ENCODE measurements at regions not wholly inside any gene's neighbourhood (a gene's known extent, or its start where the extent isn't known, plus 50 kb on each side); places are given as distances from the start of the nearest gene placed in this dataset.
"Not testable (repeated sequence)": the region's sequence is repeated elsewhere in the genome, so short reads cannot be mapped to it uniquely, and the experiment has no call there.

- Mint-ChIP-seq H3K9me3 (peaks cover 0 to 6% (median 3%) of the 10 kb centered on the region in 8 donors), H3K36me3 (no peaks in the 10 kb centered on the region), H3K27me3 (no peaks in the 10 kb centered on the region), H3K4me3 (no peak overlapping the region), H3K4me1 (no peaks in the 10 kb centered on the region), H3K27ac (no peak overlapping the region)
- Histone ChIP-seq H3K27ac (ENCODE audit: low read depth, low read length) (no peak overlapping the region), H3K27me3 (ENCODE audit: insufficient read depth, low read length) (no peaks in the 10 kb centered on the region), H3K4me3 (ENCODE audit: low read length in 2 of 2) (no peak overlapping the region), H3K9me3 (ENCODE audit: control insufficient read depth in 1 of 2, low read length in 2 of 2) (no peaks in the 10 kb centered on the region), H3K4me1 (ENCODE audit: insufficient read depth, low read length) (no peaks in the 10 kb centered on the region), H3K36me3 (ENCODE audit: insufficient read depth, low read length) (no peaks in the 10 kb centered on the region)
- intact Hi-C loops (cut with micrococcal nuclease): no loop called here
- ChIA-PET CTCF (ENCODE audit: partially characterized antibody) (no interaction called here), POLR2A (ENCODE audit: partially characterized antibody) (no interaction called here)
- DNase-seq: no peak
These were observed 584.1 kb downstream of the TFAP2A start for GRCh38 chr6:9830808-9831207.

- H3K36me3 ChIP-seq (ENCODE audit: insufficient read depth, low read length): no peaks in the 10 kb centered on the region
- DNase-seq: no peak
- Mint-ChIP-seq H3K27me3 (peaks cover 0 to 2% of the 10 kb centered on the region in 2 donors), H3K9me3 (peaks cover 0 to 10% (median 1%) of the 10 kb centered on the region in 8 donors), H3K36me3 (no peaks in the 10 kb centered on the region), H3K4me1 (no peaks in the 10 kb centered on the region), H3K27ac (no peak overlapping the region), H3K4me3 (no peak overlapping the region)
- H3K27me3 ChIP-seq (ENCODE audit: insufficient read depth, low read length): no peaks in the 10 kb centered on the region
- ChIA-PET CTCF (ENCODE audit: partially characterized antibody) (no interaction called here), POLR2A (ENCODE audit: partially characterized antibody) (no interaction called here)
- intact Hi-C loops (cut with micrococcal nuclease): no loop called here
- no peaks in the 10 kb centered on the region for H3K4me1 ChIP-seq (ENCODE audit: insufficient read depth, low read length)
- no peak overlapping the region for H3K27ac ChIP-seq (ENCODE audit: low read depth, low read length)
- no peaks in the 10 kb centered on the region for H3K9me3 ChIP-seq (ENCODE audit: control insufficient read depth in 1 of 2, low read length in 2 of 2)
- no peak overlapping the region for H3K4me3 ChIP-seq (ENCODE audit: low read length in 2 of 2)
These were observed 589.3 kb downstream of the TFAP2A start for GRCh38 chr6:9825526-9825925.

- H3K4me1 ChIP-seq (ENCODE audit: insufficient read depth, low read length); H3K36me3 ChIP-seq (ENCODE audit: insufficient read depth, low read length); H3K36me3 Mint-ChIP-seq; H3K9me3 ChIP-seq (ENCODE audit: control insufficient read depth in 1 of 2, low read length in 2 of 2); POLR2A ChIA-PET (ENCODE audit: partially characterized antibody); H3K27me3 ChIP-seq (ENCODE audit: insufficient read depth, low read length); H3K4me1 Mint-ChIP-seq; intact Hi-C loops (cut with micrococcal nuclease); CTCF ChIA-PET (ENCODE audit: partially characterized antibody); H3K27ac Mint-ChIP-seq; H3K27me3 Mint-ChIP-seq; H3K4me3 Mint-ChIP-seq; H3K27ac ChIP-seq (ENCODE audit: low read depth, low read length); DNase-seq; H3K4me3 ChIP-seq (ENCODE audit: low read length in 2 of 2); H3K9me3 Mint-ChIP-seq: not testable (repeated sequence)
These were observed 604.1 kb downstream of the TFAP2A start for GRCh38 chr6:9810727-9811126.

- no peaks in the 10 kb centered on the region for H3K27me3 ChIP-seq (ENCODE audit: insufficient read depth, low read length)
- Mint-ChIP-seq H3K36me3 (no peaks in the 10 kb centered on the region), H3K27ac (no peak overlapping the region), H3K27me3 (no peaks in the 10 kb centered on the region), H3K9me3 (peaks cover 0 to 8% (median 4%) of the 10 kb centered on the region in 8 donors), H3K4me3 (no peak overlapping the region), H3K4me1 (no peaks in the 10 kb centered on the region)
- H3K27ac ChIP-seq (ENCODE audit: low read depth, low read length): no peak overlapping the region
- CTCF ChIA-PET (ENCODE audit: partially characterized antibody): no interaction called here
- H3K4me3 ChIP-seq (ENCODE audit: low read length in 2 of 2): no peak overlapping the region
- H3K36me3 ChIP-seq (ENCODE audit: insufficient read depth, low read length): no peaks in the 10 kb centered on the region
- intact Hi-C loops (cut with micrococcal nuclease): no loop called here
- POLR2A ChIA-PET (ENCODE audit: partially characterized antibody): no interaction called here
- no peaks in the 10 kb centered on the region for H3K9me3 ChIP-seq (ENCODE audit: control insufficient read depth in 1 of 2, low read length in 2 of 2)
- no peaks in the 10 kb centered on the region for H3K4me1 ChIP-seq (ENCODE audit: insufficient read depth, low read length)
- no peak for DNase-seq
These were observed 604.6 kb downstream of the TFAP2A start for GRCh38 chr6:9810286-9810685.

- Histone ChIP-seq H3K9me3 (ENCODE audit: control insufficient read depth in 1 of 2, low read length in 2 of 2) (no peaks in the 10 kb centered on the region), H3K4me1 (ENCODE audit: insufficient read depth, low read length) (no peaks in the 10 kb centered on the region), H3K27me3 (ENCODE audit: insufficient read depth, low read length) (no peaks in the 10 kb centered on the region), H3K36me3 (ENCODE audit: insufficient read depth, low read length) (no peaks in the 10 kb centered on the region), H3K4me3 (ENCODE audit: low read length in 2 of 2) (no peak overlapping the region), H3K27ac (ENCODE audit: low read depth, low read length) (no peak overlapping the region)
- no peaks in the 10 kb centered on the region for H3K27me3 Mint-ChIP-seq
- H3K27ac Mint-ChIP-seq: no peak overlapping the region
- H3K9me3 Mint-ChIP-seq: peaks cover 3 to 12% (median 5%) of the 10 kb centered on the region in 8 donors
- ChIA-PET POLR2A (ENCODE audit: partially characterized antibody) (no interaction called here), CTCF (ENCODE audit: partially characterized antibody) (no interaction called here)
- intact Hi-C loops (cut with micrococcal nuclease): no loop called here
- H3K36me3 Mint-ChIP-seq: no peaks in the 10 kb centered on the region
- no peak overlapping the region for H3K4me3 Mint-ChIP-seq
- no peaks in the 10 kb centered on the region for H3K4me1 Mint-ChIP-seq
- no peak for DNase-seq
These were observed 608.7 kb downstream of the TFAP2A start for GRCh38 chr6:9806195-9806594.

- Histone ChIP-seq H3K27ac (ENCODE audit: low read depth, low read length) (no peak overlapping the region), H3K4me1 (ENCODE audit: insufficient read depth, low read length) (no peaks in the 10 kb centered on the region), H3K9me3 (ENCODE audit: control insufficient read depth in 1 of 2, low read length in 2 of 2) (no peaks in the 10 kb centered on the region), H3K4me3 (ENCODE audit: low read length in 2 of 2) (no peak overlapping the region), H3K27me3 (ENCODE audit: insufficient read depth, low read length) (no peaks in the 10 kb centered on the region), H3K36me3 (ENCODE audit: insufficient read depth, low read length) (no peaks in the 10 kb centered on the region)
- Mint-ChIP-seq H3K9me3 (peaks cover 3 to 12% (median 6%) of the 10 kb centered on the region in 8 donors), H3K4me1 (no peaks in the 10 kb centered on the region), H3K4me3 (no peak overlapping the region), H3K36me3 (no peaks in the 10 kb centered on the region), H3K27ac (no peak overlapping the region), H3K27me3 (no peaks in the 10 kb centered on the region)
- ChIA-PET POLR2A (ENCODE audit: partially characterized antibody) (no interaction called here), CTCF (ENCODE audit: partially characterized antibody) (no interaction called here)
- DNase-seq: no peak
- intact Hi-C loops (cut with micrococcal nuclease): no loop called here
These were observed 613.6 kb downstream of the TFAP2A start for GRCh38 chr6:9801249-9801754.

- H3K36me3 ChIP-seq (ENCODE audit: insufficient read depth, low read length): no peaks in the 10 kb centered on the region
- ChIA-PET CTCF (ENCODE audit: partially characterized antibody) (no interaction called here), POLR2A (ENCODE audit: partially characterized antibody) (no interaction called here)
- no peaks in the 10 kb centered on the region for H3K4me1 Mint-ChIP-seq
- H3K27me3 Mint-ChIP-seq: no peaks in the 10 kb centered on the region
- H3K9me3 Mint-ChIP-seq: peaks cover 0 to 7% (median 3%) of the 10 kb centered on the region in 8 donors
- no peak overlapping the region for H3K4me3 ChIP-seq (ENCODE audit: low read length in 2 of 2)
- intact Hi-C loops (cut with micrococcal nuclease): no loop called here
- H3K36me3 Mint-ChIP-seq: no peaks in the 10 kb centered on the region
- no peak overlapping the region for H3K4me3 Mint-ChIP-seq
- DNase-seq: no peak
- no peaks in the 10 kb centered on the region for H3K4me1 ChIP-seq (ENCODE audit: insufficient read depth, low read length)
- no peaks in the 10 kb centered on the region for H3K27me3 ChIP-seq (ENCODE audit: insufficient read depth, low read length)
- H3K27ac Mint-ChIP-seq: no peak overlapping the region
- H3K27ac ChIP-seq (ENCODE audit: low read depth, low read length): no peak overlapping the region
- no peaks in the 10 kb centered on the region for H3K9me3 ChIP-seq (ENCODE audit: control insufficient read depth in 1 of 2, low read length in 2 of 2)
These were observed 615.3 kb downstream of the TFAP2A start for GRCh38 chr6:9799582-9799981.

GRCh38 chr6:9796827-9797226, 618.0 kb downstream of the TFAP2A start:
- ChIA-PET POLR2A (ENCODE audit: partially characterized antibody) (no interaction called here), CTCF (ENCODE audit: partially characterized antibody) (no interaction called here)
- Mint-ChIP-seq H3K4me3 (no peak overlapping the region), H3K27ac (no peak overlapping the region), H3K27me3 (no peaks in the 10 kb centered on the region), H3K9me3 (peaks cover 0 to 7% (median 2%) of the 10 kb centered on the region in 8 donors), H3K36me3 (no peaks in the 10 kb centered on the region), H3K4me1 (no peaks in the 10 kb centered on the region)
- Histone ChIP-seq H3K4me3 (ENCODE audit: low read length in 2 of 2) (no peak overlapping the region), H3K9me3 (ENCODE audit: control insufficient read depth in 1 of 2, low read length in 2 of 2) (no peaks in the 10 kb centered on the region), H3K4me1 (ENCODE audit: insufficient read depth, low read length) (no peaks in the 10 kb centered on the region), H3K27me3 (ENCODE audit: insufficient read depth, low read length) (no peaks in the 10 kb centered on the region), H3K36me3 (ENCODE audit: insufficient read depth, low read length) (no peaks in the 10 kb centered on the region), H3K27ac (ENCODE audit: low read depth, low read length) (no peak overlapping the region)
- intact Hi-C loops (cut with micrococcal nuclease): no loop called here
- no peak for DNase-seq
